Calu3 (cell line): ENCODE measurements at regions not wholly inside any gene's neighbourhood (a gene's known extent, or its start where the extent isn't known, plus 50 kb on each side); places are given as distances from the start of the nearest gene placed in this dataset.

Experiments
- BruUV-seq: library from RNA; stranded (reverse); fragments of 400-500 nt; replicated peaks from 2 replicates; lab custom pipeline; 2021; lab: Mats Ljungman, UMichigan
- CTCF ChIA-PET: fragments of 300-600 bp; sonication (Branson Sonifier 250); formaldehyde crosslinking; loops from one replicate; lab custom pipeline; 2022; ENCODE audit warnings: antibody characterized with exemption; lab: Charles Lee
- DNase-seq: peaks from one replicate; pipeline ENCODE4 v3.0.0; 2022
- H3K27ac Mint-ChIP-seq: one replicate; pipeline ENCODE4 v1.8.0; 2022; ENCODE audit warnings: mixed read lengths; ENCODE audit not compliant: unreplicated experiment
- H3K27me3 Mint-ChIP-seq: one replicate; pipeline ENCODE4 v1.8.0; 2022; ENCODE audit warnings: mixed read lengths; ENCODE audit not compliant: unreplicated experiment
- H3K36me3 Mint-ChIP-seq: one replicate; pipeline ENCODE4 v1.8.0; 2022; ENCODE audit warnings: mild to moderate bottlenecking, moderate library complexity, mixed read lengths; ENCODE audit not compliant: insufficient read depth, unreplicated experiment
- H3K4me1 Mint-ChIP-seq: one replicate; pipeline ENCODE4 v1.8.0; 2022; ENCODE audit warnings: mild to moderate bottlenecking, low read depth, mixed read lengths; ENCODE audit not compliant: unreplicated experiment
- H3K4me3 Mint-ChIP-seq: one replicate; pipeline ENCODE4 v1.8.0; 2022; ENCODE audit warnings: mild to moderate bottlenecking, low read depth, moderate library complexity, mixed read lengths; ENCODE audit not compliant: unreplicated experiment
- H3K9me3 Mint-ChIP-seq: one replicate; pipeline ENCODE4 v1.8.0; 2022; ENCODE audit warnings: low read depth, mixed read lengths; ENCODE audit not compliant: unreplicated experiment
- CTCF ChIP-seq: fragments of 200-600 bp; IDR thresholded peaks from one replicate; pipeline ENCODE4 v1.8.0; 2022; ENCODE audit warnings: antibody characterized with exemption; ENCODE audit not compliant: unreplicated experiment
- intact Hi-C: fragments of 100-400 bp; cut with micrococcal nuclease; formaldehyde crosslinking; loops from one replicate; pipeline ENCODE4 v1.10.0; 2022; ENCODE audit not compliant: unreplicated experiment

GRCh38 chr4:66574145-66574978, 904.1 kb upstream of the EPHA5 start:
- H3K27ac Mint-ChIP-seq, result peak overlapping the region; percentile 76
- H3K4me3 Mint-ChIP-seq, result peak overlapping the region; percentile 66
- BruUV-seq, result no TSS peak
- peaks cover 16% of the 10 kb centered on the region for H3K4me1 Mint-ChIP-seq
- CTCF ChIA-PET, result interaction anchor here (1.4 kb wide), 1 partner anchor 15 kb away, joined by 4 read pairs; no protein-coding TSS in a partner anchor
- no peak for TF ChIP-seq CTCF
- H3K9me3 Mint-ChIP-seq, result no peaks in the 10 kb centered on the region
- no peak for DNase-seq
- H3K36me3 Mint-ChIP-seq, result no peaks in the 10 kb centered on the region
- intact Hi-C loops, result no loop called here
- no peaks in the 10 kb centered on the region for H3K27me3 Mint-ChIP-seq

- Mint-ChIP-seq H3K4me1 (peaks cover 16% of the 10 kb centered on the region), H3K4me3 (no peak overlapping the region), H3K36me3 (no peaks in the 10 kb centered on the region), H3K27me3 (no peaks in the 10 kb centered on the region), H3K9me3 (no peaks in the 10 kb centered on the region), H3K27ac (no peak overlapping the region)
- DNase-seq, result no peak
- no peak for TF ChIP-seq CTCF
- intact Hi-C loops, result no loop called here
- no TSS peak for BruUV-seq
- CTCF ChIA-PET, result no interaction called here
These were observed 902.7 kb upstream of the EPHA5 start for GRCh38 chr4:66572949-66573348.

- no peak overlapping the region for H3K27ac Mint-ChIP-seq
- no peak for TF ChIP-seq CTCF
These were observed 900.9 kb upstream of the EPHA5 start for GRCh38 chr4:66571145-66571695.

GRCh38 chr4:66569228-66569627, 898.9 kb upstream of the EPHA5 start:
- no peak for TF ChIP-seq CTCF
- H3K4me1 Mint-ChIP-seq, result peaks cover 8% of the 10 kb centered on the region
- no peaks in the 10 kb centered on the region for H3K9me3 Mint-ChIP-seq
- CTCF ChIA-PET, result no interaction called here
- H3K36me3 Mint-ChIP-seq, result no peaks in the 10 kb centered on the region
- no peaks in the 10 kb centered on the region for H3K27me3 Mint-ChIP-seq
- no TSS peak for BruUV-seq
- no peak overlapping the region for H3K4me3 Mint-ChIP-seq
- DNase-seq, result no peak
- intact Hi-C loops, result no loop called here
- H3K27ac Mint-ChIP-seq, result no peak overlapping the region

More at GRCh38 chr4:66571145-66571695, 900.9 kb upstream of the EPHA5 start:
- Mint-ChIP-seq H3K27me3 (no peaks in the 10 kb centered on the region), H3K4me1 (peaks cover 22% of the 10 kb centered on the region), H3K4me3 (no peak overlapping the region), H3K36me3 (no peaks in the 10 kb centered on the region), H3K9me3 (no peaks in the 10 kb centered on the region)
- no peak for DNase-seq
- CTCF ChIA-PET, result no interaction called here
- no TSS peak for BruUV-seq
- intact Hi-C loops, result no loop called here
